GM18951 (cell line): ENCODE measurements at regions not wholly inside any gene's neighbourhood (a gene's known extent, or its start where the extent isn't known, plus 50 kb on each side); places are given as distances from the start of the nearest gene placed in this dataset.
A peak's percentile ranks its signal among the peaks of the same experiment; 100 is the strongest.

Source experiments
- POLR2A ChIP-seq: IDR thresholded peaks from 4 replicates; pipeline ENCODE4 v1.6.1; 2011; ENCODE audit warnings: mild to moderate bottlenecking; ENCODE audit not compliant: insufficient read length, insufficient read depth; ENCODE audit errors: extremely low read depth
- in situ Hi-C: fragments of 300-500 bp; cut with MboI; formaldehyde crosslinking; loops from one replicate; pipeline ENCODE4 v1.12.0; 2022; ENCODE audit warnings: low sequenced_read_pairs, mixed read lengths, inconsistent platforms; ENCODE audit not compliant: unreplicated experiment

GRCh38 chr3:168272343-168272985 is 176.7 kb upstream of the GOLIM4 start:
- in situ Hi-C loops = no loop called here
- TF ChIP-seq POLR2A = no peak

DNA sequence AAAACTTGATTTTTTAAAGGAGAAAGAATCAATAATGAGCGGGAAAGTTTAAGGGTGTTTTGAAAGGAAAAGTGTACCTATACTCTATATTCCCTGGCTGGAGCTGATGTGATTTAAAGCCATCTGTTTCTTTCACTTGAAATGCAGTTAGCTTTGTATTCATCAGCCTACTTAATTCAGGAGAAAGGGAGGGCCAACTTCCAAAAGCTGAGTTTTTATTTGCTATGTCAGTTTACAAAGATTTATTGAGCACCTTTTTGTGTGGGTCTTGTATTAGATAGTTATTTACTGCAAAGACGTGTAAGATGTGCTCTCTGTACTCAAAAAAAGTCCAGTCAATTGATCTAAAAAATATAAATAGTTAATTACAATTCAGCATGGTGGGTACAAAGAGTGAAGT is 176.2 kb upstream of the GOLIM4 start:
- TF ChIP-seq POLR2A = no peak
- in situ Hi-C loops = no loop called here

- no peak for TF ChIP-seq POLR2A
- in situ Hi-C loops = no loop called here
Measured at GRCh38 chr3:168269001-168269400, 173.3 kb upstream of the GOLIM4 start.

- in situ Hi-C loops = no loop called here
- TF ChIP-seq POLR2A = no peak
Measured at GRCh38 chr3:168267179-168267578, 171.5 kb upstream of the GOLIM4 start.

DNA sequence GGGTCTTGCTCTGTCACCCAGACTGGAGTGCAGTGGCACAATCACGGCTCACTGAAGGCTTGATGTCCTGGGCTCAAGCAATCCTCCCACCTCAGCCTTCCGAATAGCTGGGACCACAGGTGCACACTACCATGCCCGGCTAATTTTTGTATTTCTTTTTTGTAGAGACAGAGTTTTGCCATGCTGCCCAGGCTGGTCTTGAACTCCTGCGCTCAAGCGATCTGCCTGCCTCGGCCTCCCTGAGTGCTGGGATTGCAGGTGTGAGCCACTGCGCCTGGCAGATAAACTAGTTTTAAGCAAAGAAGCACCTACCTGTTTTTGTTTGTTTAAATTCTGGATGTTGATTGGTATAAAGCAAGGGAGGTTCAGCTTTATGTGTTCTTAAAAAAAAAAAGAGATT is 170.6 kb upstream of the GOLIM4 start:
- no peak for TF ChIP-seq POLR2A
- in situ Hi-C loops = no loop called here

GRCh38 chr3:168262887-168263286 is 167.2 kb upstream of the GOLIM4 start:
- in situ Hi-C loops = no loop called here

DNA sequence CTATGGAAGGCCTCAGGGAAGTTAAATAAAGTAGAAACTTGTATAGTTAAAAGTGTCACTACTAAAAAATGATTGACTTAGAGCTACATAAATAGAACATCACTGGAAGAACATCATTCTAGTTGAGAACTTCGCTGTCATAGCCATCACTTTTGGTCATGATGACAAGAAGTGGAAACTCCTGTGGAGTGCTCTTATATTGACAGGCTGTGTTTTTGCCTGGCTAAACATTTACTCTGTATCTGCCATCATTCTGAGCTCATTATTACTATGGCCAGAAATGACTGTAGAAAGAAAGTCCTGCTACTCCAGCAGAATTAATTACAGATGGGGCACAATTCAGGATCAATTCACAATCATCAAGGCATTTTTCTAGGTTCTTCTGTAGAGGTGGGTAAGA is 165.1 kb upstream of the GOLIM4 start:
- TF ChIP-seq POLR2A = no peak
- in situ Hi-C loops = no loop called here

More at GRCh38 chr3:168262887-168263286, 167.2 kb upstream of the GOLIM4 start:
- no peak for TF ChIP-seq POLR2A

- in situ Hi-C loops = no loop called here
- TF ChIP-seq POLR2A = no peak
Measured at GRCh38 chr3:168251371-168251770, 155.6 kb upstream of the GOLIM4 start.

DNA sequence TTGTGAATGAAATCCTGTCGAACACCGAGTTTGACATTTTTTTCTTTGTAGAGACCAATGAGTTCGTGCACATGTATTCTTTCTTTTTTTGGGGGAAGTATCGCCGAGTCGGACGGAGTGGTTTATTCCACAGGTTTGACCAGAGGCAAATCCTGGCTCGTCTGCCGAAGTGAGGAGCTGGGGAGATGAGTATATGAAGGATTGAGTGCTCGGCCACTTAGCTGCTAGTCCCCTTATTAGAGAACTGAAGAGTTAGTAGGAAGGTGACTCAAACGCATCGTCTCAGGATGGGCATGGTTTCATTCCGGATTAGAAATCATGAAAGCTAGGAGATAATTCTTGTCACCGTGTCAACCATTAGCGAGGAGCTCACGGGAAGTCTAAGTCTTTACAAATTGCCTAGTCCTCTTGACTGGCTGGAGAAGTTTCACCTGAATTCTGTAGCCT is 154.7 kb upstream of the GOLIM4 start:
- in situ Hi-C loops = no loop called here
- TF ChIP-seq POLR2A = no peak

GRCh38 chr3:168249550-168250414 is 154.1 kb upstream of the GOLIM4 start:
- TF ChIP-seq POLR2A = peak; percentile 92
- in situ Hi-C loops = no loop called here

- in situ Hi-C loops = no loop called here
Measured at GRCh38 chr3:168249205-168249549, 153.5 kb upstream of the GOLIM4 start.

DNA sequence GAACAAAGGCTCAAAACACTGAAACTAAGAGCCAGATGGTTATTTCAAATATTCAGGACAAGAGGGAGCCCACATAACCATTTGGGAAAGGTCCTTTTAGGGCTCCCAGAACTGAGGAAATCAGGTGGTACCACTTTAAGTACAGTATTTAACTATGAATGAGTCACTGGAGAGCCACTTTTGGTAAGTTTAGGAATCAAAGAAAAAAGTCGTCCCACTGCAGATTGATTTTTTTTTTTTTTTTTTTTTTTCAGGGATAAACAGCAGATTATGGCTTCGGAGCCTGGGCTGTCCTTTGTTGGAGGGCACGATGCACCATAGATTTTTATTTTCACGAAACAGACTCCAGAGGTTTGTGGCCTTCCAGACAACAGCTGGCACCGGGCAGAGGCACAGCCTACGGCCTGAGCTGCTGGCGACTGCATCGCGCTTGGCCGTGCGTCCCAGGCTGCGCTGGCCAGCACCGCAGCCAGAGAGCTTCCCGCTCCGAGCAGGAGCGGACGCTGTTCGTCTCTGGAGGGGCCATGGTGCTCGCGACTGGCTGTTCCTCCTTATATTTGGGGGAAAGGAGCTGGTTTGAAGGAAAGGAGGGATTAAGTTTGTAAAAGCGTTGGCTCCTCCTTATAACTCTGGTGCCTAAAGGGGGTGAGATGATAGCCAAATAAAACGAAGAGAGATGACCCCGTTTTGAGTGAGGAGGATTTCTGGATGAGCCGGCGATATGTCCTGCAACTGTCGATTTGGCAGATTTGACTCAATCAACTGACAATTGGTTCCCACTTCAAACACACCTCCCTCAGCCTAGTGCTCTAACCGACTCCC is 152.9 kb upstream of the GOLIM4 start:
- no peak for TF ChIP-seq POLR2A
- in situ Hi-C loops = no loop called here

More at GRCh38 chr3:168249205-168249549, 153.5 kb upstream of the GOLIM4 start:
- TF ChIP-seq POLR2A = no peak

DNA sequence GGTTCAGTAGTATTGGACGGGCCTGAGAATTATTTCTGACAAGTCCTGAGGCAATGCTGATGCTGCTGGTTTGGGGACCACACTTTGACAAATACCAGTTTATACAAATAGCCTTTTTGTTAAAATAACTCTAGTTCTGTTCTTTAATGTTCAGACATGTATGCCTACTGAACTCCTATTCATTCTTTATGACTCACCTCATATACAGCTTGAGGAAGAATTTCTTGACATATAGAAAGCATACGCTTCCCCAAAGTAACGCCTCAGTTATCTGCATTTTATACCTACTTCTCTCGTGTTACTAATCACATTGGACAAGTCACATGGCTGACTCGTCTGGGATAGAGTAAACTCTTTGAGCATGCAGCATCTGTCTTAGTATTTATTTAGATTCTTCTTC is 145.4 kb upstream of the GOLIM4 start:
- in situ Hi-C loops = no loop called here
- TF ChIP-seq POLR2A = no peak
